GM12864 (cell line): ENCODE measurements at regions not wholly inside any gene's neighbourhood (a gene's known extent, or its start where the extent isn't known, plus 50 kb on each side); places are given as distances from the start of the nearest gene placed in this dataset.

Source experiments
- DNase-seq: peaks from one replicate; pipeline ENCODE4 v3.0.0-alpha.2; 2011; ENCODE audit warnings: low read depth
- H3K4me3 ChIP-seq: 2 replicates; pipeline ENCODE4 v1.5.1; 2011; ENCODE audit warnings: mild to moderate bottlenecking, low read depth, low read length, control low read depth
- TF ChIP-seq, protein P1 (sequence below): IDR thresholded peaks from 2 replicates; pipeline ENCODE4 v1.5.1; 2011; ENCODE audit warnings: low read depth, mild to moderate bottlenecking, moderate library complexity, low read length, control low read depth, inconsistent platforms; ENCODE audit errors: missing control alignments

DNA sequence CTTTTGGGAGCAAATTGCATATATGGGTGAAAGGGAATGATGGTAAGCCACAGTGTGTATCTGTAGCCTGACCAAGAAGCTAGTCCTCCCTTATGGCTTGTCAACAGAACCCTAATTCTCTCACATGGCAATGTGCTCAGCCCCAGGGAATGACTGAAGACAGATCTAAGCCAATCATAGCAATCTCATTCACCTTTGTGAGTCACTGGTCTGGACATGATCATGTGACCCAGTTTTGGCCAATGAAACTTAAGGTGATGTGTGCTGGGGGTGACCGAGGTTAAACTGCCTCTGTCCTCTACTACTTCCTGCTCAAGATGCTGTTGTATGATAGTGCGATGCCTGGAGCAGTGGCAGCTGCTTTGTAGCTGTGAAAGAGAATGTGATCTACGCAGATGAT is 491.2 kb upstream of the HS6ST1 start:
- H3K4me3 ChIP-seq, result no peak overlapping the region
- TF ChIP-seq, protein P1, sequence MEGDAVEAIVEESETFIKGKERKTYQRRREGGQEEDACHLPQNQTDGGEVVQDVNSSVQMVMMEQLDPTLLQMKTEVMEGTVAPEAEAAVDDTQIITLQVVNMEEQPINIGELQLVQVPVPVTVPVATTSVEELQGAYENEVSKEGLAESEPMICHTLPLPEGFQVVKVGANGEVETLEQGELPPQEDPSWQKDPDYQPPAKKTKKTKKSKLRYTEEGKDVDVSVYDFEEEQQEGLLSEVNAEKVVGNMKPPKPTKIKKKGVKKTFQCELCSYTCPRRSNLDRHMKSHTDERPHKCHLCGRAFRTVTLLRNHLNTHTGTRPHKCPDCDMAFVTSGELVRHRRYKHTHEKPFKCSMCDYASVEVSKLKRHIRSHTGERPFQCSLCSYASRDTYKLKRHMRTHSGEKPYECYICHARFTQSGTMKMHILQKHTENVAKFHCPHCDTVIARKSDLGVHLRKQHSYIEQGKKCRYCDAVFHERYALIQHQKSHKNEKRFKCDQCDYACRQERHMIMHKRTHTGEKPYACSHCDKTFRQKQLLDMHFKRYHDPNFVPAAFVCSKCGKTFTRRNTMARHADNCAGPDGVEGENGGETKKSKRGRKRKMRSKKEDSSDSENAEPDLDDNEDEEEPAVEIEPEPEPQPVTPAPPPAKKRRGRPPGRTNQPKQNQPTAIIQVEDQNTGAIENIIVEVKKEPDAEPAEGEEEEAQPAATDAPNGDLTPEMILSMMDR, result no peak
- no peak for DNase-seq

DNA sequence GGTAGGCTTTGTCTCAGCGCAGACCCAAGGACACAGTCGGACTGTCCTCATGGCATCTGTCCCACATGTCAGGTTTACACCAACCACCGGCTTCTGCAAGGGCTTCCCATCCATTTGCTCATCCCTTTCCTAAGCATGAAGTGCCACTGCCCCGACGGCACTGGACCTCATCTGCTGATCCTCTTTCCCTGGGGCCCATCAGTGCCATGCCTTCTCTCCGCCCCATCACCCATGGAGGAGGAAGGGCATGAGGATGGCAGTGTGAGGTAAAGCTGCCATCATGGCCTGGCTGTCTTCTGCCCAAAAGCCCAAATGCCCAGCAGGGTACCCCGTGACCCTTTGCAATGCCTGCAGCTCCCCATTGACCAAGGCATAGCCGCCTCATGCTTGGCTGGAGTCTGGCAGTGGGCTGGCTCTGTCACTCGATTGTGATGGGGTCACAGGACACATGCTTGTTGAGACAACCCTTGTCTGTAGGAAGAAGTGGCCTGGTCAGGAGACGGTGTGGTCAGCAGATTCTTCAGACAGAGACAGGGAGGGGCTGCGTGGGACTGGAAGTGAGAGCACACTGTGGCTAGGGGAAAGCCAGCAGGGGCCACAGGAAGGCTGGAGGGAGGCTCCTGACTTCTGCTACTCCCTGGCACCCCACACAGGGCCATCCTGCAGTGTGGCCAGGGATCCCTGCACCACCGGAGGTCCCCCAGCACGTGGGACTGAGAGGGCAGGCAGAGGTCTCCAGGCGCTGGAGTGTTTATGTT is 493.7 kb upstream of the HS6ST1 start:
- TF ChIP-seq, protein P1, result no peak
- DNase-seq, result no peak

DNA sequence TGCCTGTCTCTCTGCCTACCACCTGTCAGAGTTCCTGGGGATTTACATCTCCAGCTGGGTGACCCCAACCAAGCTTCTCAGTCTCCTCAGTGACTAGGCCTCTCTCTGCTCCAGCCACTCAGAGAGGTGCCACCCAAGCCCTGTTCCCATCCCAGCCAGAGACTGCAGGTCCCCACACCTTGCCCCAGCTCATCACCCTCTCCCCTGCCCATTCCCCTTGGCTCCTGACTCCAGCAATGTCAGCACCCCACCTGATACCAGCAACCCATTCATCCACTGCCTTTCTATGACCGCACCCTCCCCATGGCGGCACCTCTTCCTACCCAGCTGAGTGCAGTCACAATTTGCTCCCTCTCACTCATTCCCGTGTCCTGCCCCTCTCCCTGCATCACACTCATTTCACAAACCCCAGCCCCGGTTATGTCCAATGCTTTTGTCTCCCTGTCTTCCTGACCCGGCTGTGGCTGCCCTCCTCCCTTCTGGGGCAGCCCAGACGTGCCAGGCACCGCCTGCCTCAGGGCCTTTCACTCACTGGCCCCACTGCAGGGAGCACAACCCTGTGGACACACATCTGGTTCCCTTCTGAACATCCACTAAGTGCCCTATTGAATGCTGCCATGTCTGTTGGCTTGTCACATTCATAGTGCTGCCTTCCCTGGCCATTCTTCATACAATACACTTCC is 494.8 kb upstream of the HS6ST1 start:
- TF ChIP-seq, protein P1, result no peak
- DNase-seq, result no peak
- H3K4me3 ChIP-seq, result no peak overlapping the region

More for the DNA sequence above, 493.7 kb upstream of the HS6ST1 start:
- H3K4me3 ChIP-seq, result no peak overlapping the region

DNA sequence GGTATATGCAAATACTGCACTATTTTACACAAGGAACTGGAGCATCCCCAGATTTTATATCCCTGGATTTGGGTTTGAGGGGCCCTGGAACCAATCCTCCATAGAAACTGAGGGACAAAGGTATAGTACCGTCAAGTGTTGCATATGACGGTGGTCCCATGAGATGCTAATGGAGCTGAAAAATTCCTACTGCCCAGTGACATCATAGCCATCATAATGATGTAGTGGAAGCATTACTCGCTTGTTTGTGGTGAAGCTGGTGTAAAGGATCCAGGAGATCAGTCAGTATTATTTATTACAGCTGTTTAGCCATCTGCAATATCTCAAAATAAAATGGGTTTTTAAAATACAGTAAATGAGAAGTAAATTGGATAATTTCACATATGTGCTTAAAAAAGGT is 496.6 kb upstream of the HS6ST1 start:
- TF ChIP-seq, protein P1, result no peak

DNA sequence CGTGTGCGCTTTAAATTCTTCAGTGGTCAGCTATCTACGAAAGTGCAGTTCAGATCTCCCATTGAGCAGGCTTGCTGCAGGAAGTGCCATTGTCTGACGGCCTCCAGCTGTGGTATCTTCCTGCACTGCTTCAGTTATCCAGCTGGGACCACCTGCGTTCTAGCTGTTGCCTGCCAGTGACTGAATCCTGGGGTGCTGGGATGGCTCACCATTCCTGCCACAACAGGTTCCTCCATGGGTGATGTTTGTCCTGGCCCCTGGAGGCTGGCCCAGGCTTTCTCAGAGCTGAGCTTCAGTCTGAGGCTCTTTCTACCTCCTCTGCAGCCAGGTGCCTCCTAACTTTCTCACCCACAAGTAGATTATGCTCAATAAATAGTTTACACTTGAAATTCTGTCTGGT is 498.5 kb upstream of the HS6ST1 start:
- H3K4me3 ChIP-seq, result no peak overlapping the region
- no peak for DNase-seq
- TF ChIP-seq, protein P1, result no peak

More for the DNA sequence above, 496.6 kb upstream of the HS6ST1 start:
- H3K4me3 ChIP-seq, result no peak overlapping the region
- DNase-seq, result no peak

DNA sequence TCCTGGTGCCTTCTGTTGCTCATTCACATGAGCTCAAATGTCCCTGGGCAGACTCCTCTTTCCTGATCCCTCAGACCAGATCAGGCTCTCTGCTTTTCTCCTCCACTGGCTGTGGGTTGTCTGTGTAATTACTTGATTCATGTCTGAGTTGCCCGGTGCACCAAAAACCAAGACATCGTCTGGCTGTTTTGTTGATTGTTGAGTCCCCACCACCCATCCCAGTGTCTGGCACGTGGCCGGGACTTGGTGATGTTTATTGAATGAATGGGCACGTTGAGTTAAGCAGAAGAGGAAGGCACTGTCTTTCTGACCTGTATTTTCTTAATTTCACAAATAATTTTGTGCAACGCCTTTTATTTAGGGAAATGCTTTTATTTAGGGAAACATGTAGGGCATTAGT is 499.1 kb upstream of the HS6ST1 start:
- DNase-seq, result no peak
- H3K4me3 ChIP-seq, result no peak overlapping the region
- TF ChIP-seq, protein P1, result no peak
